Fibroblast of lung (primary cell): ENCODE measurements at regions not wholly inside any gene's neighbourhood (a gene's known extent, or its start where the extent isn't known, plus 50 kb on each side); places are given as distances from the start of the nearest gene placed in this dataset.

ENCODE experiments used
- CTCF ChIP-seq, 2 donors: IDR thresholded peaks in 1 of 2; conservative IDR thresholded peaks in 1 of 2; 1 replicate in 1 of 2; 2 replicates in 1 of 2; pipeline ENCODE4 v1.5.1; 2011 to 2012; ENCODE audit warnings: low read length in 2 of 2, control low read depth in 1 of 2, inconsistent platforms in 1 of 2, low read depth in 1 of 2, mild to moderate bottlenecking in 1 of 2
- EZH2 ChIP-seq: IDR thresholded peaks from 2 replicates; pipeline ENCODE4 v1.5.1; 2012; ENCODE audit warnings: low read length, control low read depth, mild to moderate bottlenecking; ENCODE audit errors: missing control alignments

- TF ChIP-seq CTCF (conservative IDR thresholded peaks at IDR 0.05 in 1 of 2, IDR thresholded peaks at IDR 0.05 in 1 of 2; ENCODE audit: low read depth in 1 of 2, low read length in 2 of 2) (no peak), EZH2 (no peak)
These were observed 496.3 kb downstream of the CDH26 start for GRCh38 chr20:60454491-60454890.
